KG1 (cell line): ENCODE measurements at regions not wholly inside any gene's neighbourhood (a gene's known extent, or its start where the extent isn't known, plus 50 kb on each side); places are given as distances from the start of the nearest gene placed in this dataset.
"Not testable (repeated sequence)": the region's sequence is repeated elsewhere in the genome, so short reads cannot be mapped to it uniquely, and the experiment has no call there.

Experiments
- DNase-seq: peaks from one replicate; lab custom pipeline; 2025; lab: John Stamatoyannopoulos, UW

- no peak for DNase-seq
Observed at GRCh38 chr5:118185018-118185417, 803.3 kb downstream of the DTWD2 start.

GRCh38 chr5:118176146-118176545, 812.2 kb downstream of the DTWD2 start:
- DNase-seq, result no peak

DNA sequence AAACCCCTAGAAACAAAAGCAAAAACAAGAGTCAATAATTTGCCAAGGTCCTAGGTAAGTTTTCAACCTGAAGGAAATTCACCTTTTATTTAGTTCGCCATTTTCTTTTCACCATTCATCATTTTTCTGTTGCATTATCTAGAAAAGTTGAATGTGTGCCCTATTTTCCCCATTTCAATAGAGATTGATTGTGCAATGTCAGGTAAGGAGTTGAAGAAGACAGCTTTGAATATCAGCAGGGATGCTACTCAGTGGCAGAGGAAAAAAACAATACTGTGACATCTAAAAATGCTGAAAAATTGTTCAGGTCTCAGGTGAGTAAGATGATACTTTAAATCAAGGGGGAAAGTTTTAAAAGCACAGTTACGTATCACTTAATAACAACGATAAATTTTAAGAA, 813.7 kb downstream of the DTWD2 start:
- DNase-seq, result no peak

DNA sequence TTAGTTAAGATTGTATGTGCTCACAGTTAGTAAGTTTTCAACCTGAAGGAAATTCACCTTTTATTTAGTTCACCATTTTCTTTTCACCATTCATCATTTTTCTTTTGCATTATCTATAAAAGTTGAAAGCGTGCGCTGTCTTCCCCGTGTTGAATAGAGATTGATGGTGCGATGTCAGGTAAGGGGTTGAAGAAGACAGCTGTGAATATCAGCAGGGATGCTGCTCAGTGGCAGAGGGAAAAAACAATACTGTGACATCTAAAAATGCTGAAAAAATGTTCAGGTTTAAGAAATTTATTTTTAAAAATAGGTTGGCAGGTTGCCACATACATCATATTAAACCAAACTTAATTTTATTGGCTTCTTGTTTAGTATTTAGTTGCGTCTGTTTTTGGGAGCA, 815.0 kb downstream of the DTWD2 start:
- no peak for DNase-seq

DNA sequence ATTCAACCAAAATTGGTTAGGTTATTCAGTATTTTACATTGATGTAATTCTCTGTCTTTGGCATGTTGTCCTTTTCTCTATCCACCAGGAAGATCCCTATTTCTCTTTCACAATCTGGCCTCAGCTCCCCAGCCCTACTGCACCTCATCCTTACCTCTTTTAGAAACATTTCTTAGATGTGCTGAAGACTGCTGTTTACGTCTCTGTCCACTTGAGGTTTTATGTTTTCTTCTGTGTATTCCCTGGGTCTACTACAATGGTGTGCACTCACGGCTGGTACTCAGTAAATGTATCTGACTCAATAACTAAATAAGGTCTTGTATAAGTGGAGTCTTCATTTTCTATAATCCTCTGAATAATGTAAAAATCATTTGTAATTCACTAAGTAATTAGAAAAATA, 822.7 kb downstream of the DTWD2 start:
- no peak for DNase-seq

DNA sequence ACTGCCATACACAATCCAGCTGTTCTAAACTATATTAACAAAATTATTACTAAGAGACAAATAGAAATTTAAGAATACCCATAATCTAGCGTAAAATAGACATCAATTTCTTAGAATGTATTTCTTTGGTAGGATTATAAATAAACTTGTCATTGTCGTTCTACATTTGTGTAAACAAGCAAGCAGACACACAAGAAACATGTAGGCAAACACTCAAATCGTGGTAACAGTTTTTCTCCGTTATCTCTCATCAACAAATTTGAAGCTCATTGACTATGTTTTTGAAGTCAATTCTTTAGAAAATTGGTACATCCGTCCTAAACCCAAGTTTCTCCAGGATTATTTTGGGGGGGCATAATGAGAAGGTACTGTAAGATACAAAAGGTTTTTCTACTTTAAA, 832.2 kb downstream of the DTWD2 start:
- no peak for DNase-seq

DNA sequence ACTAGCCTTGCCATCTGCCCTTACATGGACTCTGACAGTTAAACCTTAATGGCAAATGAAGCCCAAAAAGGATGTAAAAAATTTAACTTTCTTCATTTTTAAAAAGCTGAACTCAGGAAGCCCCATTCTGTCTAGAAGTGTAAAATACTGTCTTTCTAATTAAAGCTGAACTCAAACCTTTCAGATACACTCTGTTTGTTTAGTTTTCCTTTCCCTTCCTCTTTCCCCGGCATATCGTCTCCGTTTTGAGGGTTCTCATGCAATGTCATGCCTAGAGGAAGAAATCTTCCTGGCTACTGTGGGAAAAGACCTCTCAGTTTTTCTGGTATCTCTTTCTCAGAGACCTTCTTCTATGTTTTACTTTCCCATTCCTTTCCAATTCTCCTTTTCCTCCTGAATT, 841.5 kb downstream of the DTWD2 start:
- no peak for DNase-seq

- DNase-seq, result no peak
Observed at GRCh38 chr5:118144540-118144939, 843.8 kb downstream of the DTWD2 start.

GRCh38 chr5:118139361-118139760, 849.0 kb downstream of the DTWD2 start:
- no peak for DNase-seq

DNA sequence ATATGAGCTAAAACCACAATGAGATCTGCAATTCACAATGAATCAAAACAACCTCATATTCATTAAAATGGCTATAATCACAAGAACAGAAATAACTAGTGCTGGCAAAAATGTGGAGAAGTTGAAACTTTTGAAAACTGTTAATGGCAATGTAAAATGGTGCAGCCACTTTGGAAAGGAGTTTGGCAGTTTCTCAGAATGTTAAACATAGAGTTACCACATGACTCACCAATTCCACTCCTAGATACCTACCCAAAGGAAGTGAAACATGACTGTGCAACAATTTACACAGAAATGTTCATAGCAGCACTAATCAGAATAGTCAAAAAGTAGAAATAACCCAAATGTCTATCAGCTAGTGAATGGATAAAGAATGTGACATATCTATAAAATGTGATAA, 862.2 kb downstream of the DTWD2 start:
- no peak for DNase-seq

GRCh38 chr5:118125687-118126086, 862.7 kb downstream of the DTWD2 start:
- DNase-seq, result no peak

GRCh38 chr5:118121258-118121657, 867.1 kb downstream of the DTWD2 start:
- no peak for DNase-seq

DNA sequence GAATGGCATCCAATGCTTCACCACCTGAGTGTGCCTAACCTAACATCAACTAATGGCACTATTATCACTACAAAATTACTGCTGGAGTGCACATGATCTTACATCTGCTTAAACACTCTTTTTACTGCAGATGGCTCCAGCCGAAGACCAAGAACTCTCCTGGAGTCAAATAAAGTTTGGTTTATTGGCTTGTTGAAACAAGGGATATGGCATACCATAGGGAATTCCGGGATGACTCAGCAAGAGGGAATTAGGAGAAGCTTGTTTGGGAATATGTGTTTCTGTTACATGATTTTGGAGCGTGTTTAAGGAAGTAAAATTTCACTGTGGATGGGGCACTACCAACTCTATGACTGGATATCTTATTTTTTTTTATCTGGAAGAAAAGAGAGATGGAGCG, 872.6 kb downstream of the DTWD2 start:
- DNase-seq, result no peak

GRCh38 chr5:118111956-118112355, 876.4 kb downstream of the DTWD2 start:
- no peak for DNase-seq

- DNase-seq, result not testable (repeated sequence)
Observed at GRCh38 chr5:118107246-118107645, 881.1 kb downstream of the DTWD2 start.

DNA sequence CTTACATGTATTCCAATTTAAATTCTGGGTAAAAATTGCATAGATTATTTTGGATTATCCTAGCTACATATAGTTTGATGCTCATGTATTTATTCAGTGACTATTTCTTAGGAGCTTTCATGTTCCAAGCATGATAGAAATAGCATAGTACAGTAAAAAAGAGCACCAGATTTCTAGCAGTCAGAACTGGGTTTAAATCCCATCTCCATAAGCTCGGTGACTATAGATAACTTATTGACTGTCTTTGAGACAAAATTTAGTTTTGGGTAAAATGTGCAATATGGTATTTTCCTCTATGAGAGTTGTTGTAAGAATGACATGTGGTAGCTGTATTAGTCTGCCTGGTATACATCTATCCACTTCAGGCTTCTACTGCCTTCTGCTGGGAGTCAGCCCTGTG, 889.6 kb downstream of the DTWD2 start:
- DNase-seq, result no peak

DNA sequence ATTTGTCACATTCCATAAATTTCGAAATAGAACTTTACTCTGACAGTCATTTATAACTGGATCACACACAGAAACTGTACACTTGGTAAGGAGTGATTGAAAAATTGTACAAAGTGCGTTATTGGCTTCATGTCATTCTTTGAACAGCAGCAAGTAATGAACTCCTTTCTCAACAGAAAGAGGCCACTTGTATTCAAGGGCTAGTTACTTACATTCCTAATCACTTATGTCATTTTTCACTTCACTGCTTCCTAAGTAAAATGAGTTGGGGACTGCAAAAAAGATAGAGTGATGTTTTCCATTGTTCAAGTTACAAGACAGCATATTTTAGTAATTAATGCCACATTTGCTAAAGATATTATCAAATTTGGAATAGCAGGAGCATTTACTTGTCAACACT, 893.2 kb downstream of the DTWD2 start:
- DNase-seq, result no peak

- DNase-seq, result no peak
Observed at GRCh38 chr5:118088448-118088847, 899.9 kb downstream of the DTWD2 start.

DNA sequence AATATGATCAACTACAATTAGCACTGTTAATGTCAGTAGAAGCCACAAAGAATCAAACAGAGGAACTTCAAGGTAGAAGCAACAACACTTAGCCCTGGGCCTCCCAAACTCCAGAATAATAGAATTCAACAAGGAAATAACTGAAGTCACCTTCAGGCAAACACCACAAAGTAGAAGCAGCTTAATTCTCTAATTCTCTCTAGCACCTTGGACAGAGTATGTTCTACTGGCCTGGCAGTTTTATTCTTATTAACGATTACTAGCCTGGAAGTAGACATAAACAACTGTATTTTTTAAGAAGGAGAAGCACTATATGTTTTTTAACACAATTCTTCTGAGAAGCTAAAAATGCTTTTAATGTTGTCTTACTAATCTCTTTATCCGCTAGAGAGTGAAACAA, 911.9 kb downstream of the DTWD2 start:
- no peak for DNase-seq

- no peak for DNase-seq
Observed at GRCh38 chr5:118070041-118070440, 918.3 kb downstream of the DTWD2 start.

GRCh38 chr5:118069452-118069851, 918.9 kb downstream of the DTWD2 start:
- no peak for DNase-seq

DNA sequence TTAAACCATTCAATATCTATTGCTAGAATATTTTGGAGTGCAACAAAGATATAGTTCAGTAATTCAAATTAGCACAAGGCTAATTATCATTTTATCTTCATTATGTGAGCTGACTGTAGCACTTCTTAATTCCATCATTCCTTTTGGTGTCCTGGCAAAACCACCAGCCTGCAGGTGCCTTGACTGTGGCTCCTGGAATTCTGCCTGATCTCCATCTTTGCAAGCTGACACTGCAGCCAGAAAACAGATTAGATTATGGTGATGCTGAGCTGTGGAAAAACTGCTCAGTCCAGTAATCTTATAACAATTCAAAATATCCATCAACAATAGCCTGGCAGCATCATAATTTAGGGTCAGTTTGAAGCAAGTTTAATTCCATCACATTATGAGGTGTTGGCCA, 919.5 kb downstream of the DTWD2 start:
- no peak for DNase-seq

GRCh38 chr5:118063836-118064235, 924.5 kb downstream of the DTWD2 start:
- DNase-seq, result not testable (repeated sequence)

DNA sequence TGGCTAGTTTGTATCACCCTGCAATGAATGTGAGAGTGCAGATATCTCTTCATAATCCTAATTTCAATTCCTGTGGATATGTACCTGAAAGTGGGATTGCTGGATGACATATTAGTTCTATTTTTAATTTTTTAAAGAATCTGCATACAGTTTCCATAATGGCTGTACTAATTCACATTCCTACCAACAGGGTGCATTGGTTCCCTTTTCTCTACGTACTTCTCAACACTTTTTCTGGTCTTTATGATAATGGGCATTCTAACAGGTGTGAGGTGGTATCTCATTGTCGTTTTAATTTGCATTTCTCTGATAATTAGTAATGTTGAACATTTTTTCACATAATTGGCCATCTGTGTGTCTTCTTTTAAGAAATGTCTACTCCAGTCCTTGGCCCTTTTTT, 927.5 kb downstream of the DTWD2 start:
- DNase-seq, result no peak

DNA sequence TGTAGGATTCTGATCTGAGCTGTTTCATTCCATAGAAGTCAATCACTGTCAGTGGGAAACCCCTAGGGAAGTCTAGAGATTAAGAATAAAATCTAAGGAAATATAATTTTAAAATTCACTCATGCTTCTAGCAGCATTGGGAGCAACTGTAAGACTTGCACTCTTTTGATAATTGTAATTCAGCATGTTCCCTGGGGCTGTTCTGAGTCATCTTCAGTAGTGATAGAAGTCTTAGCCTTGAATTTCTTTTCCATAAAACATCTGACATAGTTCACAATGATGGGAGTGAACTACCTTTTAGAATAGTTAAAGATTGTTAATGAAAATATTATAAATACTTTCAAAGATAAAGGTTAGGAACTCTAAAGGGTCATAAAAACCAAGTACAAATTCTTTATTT, 935.8 kb downstream of the DTWD2 start:
- no peak for DNase-seq
